ENCODE measurements at regions not wholly inside any gene's neighbourhood (a gene's known extent, or its start where the extent isn't known, plus 50 kb on each side); places are given as distances from the start of the nearest gene placed in this dataset.
A peak's percentile ranks its signal among the peaks of the same experiment; 100 is the strongest.

DNA sequence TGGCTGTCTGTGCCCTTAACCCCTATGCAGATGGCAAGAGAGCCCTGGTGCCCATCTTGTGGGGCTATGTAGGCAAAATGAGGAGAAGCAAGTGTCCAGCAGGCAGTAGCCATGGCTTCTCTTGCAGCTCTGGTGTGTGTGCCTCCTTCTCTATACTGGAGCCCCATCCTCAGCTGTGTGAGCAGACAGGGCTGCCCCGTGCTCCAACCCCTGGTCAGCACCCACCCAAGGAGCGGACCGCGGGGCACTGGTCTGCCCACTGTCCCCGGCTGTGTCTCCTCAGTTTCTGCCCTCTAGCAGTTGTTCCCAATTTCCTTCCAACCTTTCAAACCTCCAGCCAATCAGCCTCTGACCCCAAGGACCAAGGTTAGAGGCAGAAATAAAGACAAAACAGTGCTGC lies 134.9 kb upstream of the GLI2 start:
- ATAC-seq (replicated peaks in 6 of 8), result no peak
- H3K4me1 ChIP-seq (replicated peaks in 1 of 2), result peaks cover 35 to 37% of the 10 kb centered on the region in 2 donors
- in situ Hi-C loops (cut with MboI; ENCODE audit: low pct_unique_long_range_greater_than_20kb in 2 of 9, low sequenced_read_pairs in 9 of 9, unreplicated experiment in 9 of 9), result no loop called here
- 60 to 100% (median 95%) methylated on average over 1 to 5 of the region's 5 CpGs; no CpG with 5 or more reads in 6 of the 10 experiments for WGBS, 10 experiments
- H3K4me3 ChIP-seq, result no peak overlapping the region
- no peak overlapping the region for H3K27ac ChIP-seq

DNA sequence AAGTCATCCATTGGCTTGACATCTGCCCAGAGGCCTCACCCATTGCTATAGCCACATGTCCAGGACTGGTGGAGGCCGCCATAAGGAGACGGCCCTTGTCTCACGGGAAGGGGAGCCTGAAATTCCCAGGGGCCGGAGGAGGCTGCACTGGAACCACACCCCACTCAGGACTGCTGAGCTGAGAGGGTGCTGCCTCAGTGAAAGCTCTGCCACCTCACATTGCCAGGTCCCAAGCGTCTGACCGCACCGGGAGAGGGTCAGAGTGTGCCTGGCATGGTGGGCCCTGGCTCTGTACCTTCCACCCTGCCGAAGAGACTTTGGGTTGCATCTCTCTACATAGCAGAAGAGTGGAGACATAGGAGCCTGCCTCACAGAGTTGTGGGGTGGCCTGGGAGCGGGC lies 134.1 kb upstream of the GLI2 start:
- ATAC-seq (replicated peaks in 6 of 8), result no peak
- Histone ChIP-seq H3K4me3 (no peak overlapping the region), H3K27ac (no peak overlapping the region), H3K4me1 (replicated peaks in 1 of 2) (peaks cover 37 to 38% of the 10 kb centered on the region in 2 donors)
- in situ Hi-C loops (cut with MboI; ENCODE audit: low pct_unique_long_range_greater_than_20kb in 2 of 9, low sequenced_read_pairs in 9 of 9, unreplicated experiment in 9 of 9), result no loop called here
- 60 to 83% (median 60%) methylated on average over 1 to 6 of the region's 9 CpGs; no CpG with 5 or more reads in 7 of the 10 experiments for WGBS, 10 experiments

DNA sequence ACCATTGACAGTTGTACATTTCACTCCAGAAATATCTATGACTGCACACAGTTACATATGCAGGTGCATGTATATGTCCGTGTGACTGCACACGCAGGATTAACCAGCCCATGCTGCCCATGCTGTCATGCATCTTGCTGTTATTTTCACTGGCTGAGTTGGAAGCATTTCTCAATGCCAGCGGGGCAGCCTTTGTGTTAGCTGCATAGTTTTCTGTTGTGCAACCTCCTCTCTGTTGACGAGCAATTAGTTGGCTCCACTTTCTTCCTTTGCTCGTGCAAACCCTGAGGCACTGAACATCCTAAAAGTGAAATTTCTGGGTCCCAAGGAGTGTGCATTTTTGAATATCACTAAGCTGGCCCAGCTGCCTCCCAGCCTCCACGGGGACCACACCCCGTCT lies 133.4 kb upstream of the GLI2 start:
- in situ Hi-C loops (cut with MboI; ENCODE audit: low pct_unique_long_range_greater_than_20kb in 2 of 9, low sequenced_read_pairs in 9 of 9, unreplicated experiment in 9 of 9), result no loop called here
- WGBS, 10 experiments, result 6 to 95% (median 78%) methylated on average over 1 to 7 of the region's 7 CpGs; no CpG with 5 or more reads in 1 of the 10 experiments
- no peak overlapping the region for H3K27ac ChIP-seq
- H3K4me1 ChIP-seq (replicated peaks in 1 of 2), result peaks cover 30 to 32% of the 10 kb centered on the region in 2 donors
- H3K4me3 ChIP-seq, result no peak overlapping the region
- ATAC-seq (replicated peaks in 6 of 8), result no peak

DNA sequence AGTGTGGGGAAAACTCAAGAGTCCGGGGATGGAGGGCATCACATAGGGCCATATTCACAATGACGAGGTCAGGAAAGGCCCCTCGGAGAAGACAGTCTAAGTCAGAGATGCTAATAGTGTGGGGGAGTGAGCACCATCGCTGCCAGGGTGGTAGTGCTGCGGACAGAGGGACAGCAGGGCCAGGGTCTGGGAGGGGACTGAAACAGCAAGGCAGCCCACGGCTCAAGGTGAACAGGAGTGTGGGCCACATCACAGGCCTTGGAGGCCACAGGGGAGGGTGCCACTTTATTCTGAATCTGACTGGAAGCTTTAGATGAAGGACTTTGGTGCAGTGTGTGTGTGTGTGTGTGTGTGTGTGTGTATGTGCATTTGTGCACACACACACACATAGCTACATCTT lies 130.9 kb upstream of the GLI2 start:
- Histone ChIP-seq H3K27ac (no peak overlapping the region), H3K4me3 (no peak overlapping the region), H3K4me1 (replicated peaks in 1 of 2) (peaks cover 15% of the 10 kb centered on the region in 2 donors)
- WGBS, 10 experiments, result 60 to 100% (median 89%) methylated on average over 1 to 5 of the region's 6 CpGs; no CpG with 5 or more reads in 4 of the 10 experiments
- no peak for ATAC-seq (replicated peaks in 6 of 8)
- in situ Hi-C loops (cut with MboI; ENCODE audit: low pct_unique_long_range_greater_than_20kb in 2 of 9, low sequenced_read_pairs in 9 of 9, unreplicated experiment in 9 of 9), result no loop called here

DNA sequence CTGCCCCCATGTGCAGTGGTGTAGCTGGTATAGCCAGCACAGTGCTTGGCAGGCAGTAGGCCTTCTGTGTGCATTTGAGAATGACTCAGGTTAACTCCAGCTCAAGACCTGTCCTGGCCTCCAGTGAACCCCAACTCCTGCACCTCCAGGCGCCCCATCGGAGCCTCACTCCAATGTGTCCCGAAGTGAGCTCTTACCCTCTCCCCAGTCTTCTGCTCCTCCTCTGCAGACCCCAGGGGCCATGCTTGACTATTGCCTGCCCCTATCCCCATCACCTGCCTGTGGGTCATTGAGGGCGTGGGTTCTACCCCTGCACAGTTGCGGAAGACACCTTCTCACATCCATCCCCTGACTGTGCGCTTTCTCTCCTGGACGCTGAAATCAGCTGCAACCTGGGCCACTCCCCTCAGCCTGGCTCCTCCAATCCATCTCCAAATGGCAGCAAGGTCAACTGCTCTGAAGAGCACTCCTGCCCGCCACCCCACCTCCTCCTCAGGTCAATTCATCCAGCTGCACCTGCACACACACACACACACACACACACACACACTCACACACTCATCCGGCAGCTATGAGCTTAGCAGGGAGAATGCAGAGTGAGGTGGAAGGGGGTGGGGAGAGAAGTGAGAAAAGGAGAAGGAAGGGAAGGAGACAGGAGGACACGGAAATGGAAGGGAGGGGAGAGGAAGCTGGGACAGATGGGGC lies 130.3 kb upstream of the GLI2 start:
- in situ Hi-C loops (cut with MboI; ENCODE audit: low pct_unique_long_range_greater_than_20kb in 2 of 9, low sequenced_read_pairs in 9 of 9, unreplicated experiment in 9 of 9), result no loop called here
- H3K27ac ChIP-seq, result peak overlapping the region in 1 of 2 donors; percentile 24
- WGBS, 10 experiments, result 13 to 100% (median 62%) methylated on average over 1 to 5 of the region's 10 CpGs; no CpG with 5 or more reads in 3 of the 10 experiments
- no peak overlapping the region for H3K4me3 ChIP-seq
- peak in 5 of 8 experiments; percentile 78 to 95 (median 87) for ATAC-seq (replicated peaks in 6 of 8)
- H3K4me1 ChIP-seq (replicated peaks in 1 of 2), result peaks cover 14 to 21% of the 10 kb centered on the region in 2 donors

DNA sequence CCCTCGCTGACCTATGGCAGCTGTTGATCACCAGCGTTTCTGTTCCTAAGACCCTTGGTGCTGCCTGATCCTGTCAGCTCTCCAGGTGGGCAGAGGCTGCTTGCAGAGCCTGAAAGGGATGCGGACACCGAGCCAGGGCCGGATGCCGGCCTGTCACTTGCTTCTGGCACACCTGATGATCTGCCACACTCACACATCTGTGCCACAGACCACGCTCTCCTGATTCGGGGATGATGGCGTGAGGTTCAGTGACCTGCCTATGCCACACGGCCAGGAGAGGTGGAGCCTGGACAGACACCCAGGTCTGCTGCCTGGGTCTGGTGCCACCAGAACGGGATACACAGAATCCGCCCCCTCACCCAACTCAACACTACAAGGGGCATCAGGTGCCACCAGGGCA lies 129.4 kb upstream of the GLI2 start:
- in situ Hi-C loops (cut with MboI; ENCODE audit: low pct_unique_long_range_greater_than_20kb in 2 of 9, low sequenced_read_pairs in 9 of 9, unreplicated experiment in 9 of 9), result no loop called here
- peak overlapping the region in 1 of 2 donors; percentile 24 for H3K27ac ChIP-seq
- WGBS, 10 experiments, result 60 to 83% (median 71%) methylated on average over 1 to 4 of the region's 12 CpGs; no CpG with 5 or more reads in 7 of the 10 experiments
- peaks cover 14 to 21% of the 10 kb centered on the region in 2 donors for H3K4me1 ChIP-seq (replicated peaks in 1 of 2)
- H3K4me3 ChIP-seq, result no peak overlapping the region
- no peak for ATAC-seq (replicated peaks in 6 of 8)

DNA sequence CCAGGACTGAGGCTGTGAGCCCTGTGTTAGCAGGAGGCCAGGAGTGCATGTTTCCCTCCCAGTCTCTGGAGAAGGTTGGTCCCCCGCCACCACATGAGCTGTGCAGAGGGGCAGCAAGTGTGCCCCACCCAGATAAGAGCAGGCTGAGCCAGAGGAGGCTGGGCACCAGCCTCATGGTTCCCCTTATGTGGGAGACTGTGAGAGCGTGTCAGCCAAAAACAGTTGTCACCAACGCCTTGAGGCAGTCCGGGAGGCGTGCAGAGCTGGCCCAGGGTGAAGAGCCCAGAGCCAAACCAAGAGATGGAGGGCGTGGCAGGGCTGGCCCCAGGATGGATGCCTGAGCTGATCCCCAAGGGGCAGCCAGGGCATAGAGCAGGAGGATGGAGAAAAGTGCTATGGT lies 128.7 kb upstream of the GLI2 start:
- H3K4me3 ChIP-seq, result no peak overlapping the region
- no peak overlapping the region for H3K27ac ChIP-seq
- ATAC-seq (replicated peaks in 6 of 8), result peak in 1 of 8 experiments; percentile 25
- in situ Hi-C loops (cut with MboI; ENCODE audit: low pct_unique_long_range_greater_than_20kb in 2 of 9, low sequenced_read_pairs in 9 of 9, unreplicated experiment in 9 of 9), result no loop called here
- H3K4me1 ChIP-seq (replicated peaks in 1 of 2), result peaks cover 14 to 21% of the 10 kb centered on the region in 2 donors
- WGBS, 10 experiments, result 60 to 88% (median 80%) methylated on average over 1 to 3 of the region's 6 CpGs; no CpG with 5 or more reads in 7 of the 10 experiments

DNA sequence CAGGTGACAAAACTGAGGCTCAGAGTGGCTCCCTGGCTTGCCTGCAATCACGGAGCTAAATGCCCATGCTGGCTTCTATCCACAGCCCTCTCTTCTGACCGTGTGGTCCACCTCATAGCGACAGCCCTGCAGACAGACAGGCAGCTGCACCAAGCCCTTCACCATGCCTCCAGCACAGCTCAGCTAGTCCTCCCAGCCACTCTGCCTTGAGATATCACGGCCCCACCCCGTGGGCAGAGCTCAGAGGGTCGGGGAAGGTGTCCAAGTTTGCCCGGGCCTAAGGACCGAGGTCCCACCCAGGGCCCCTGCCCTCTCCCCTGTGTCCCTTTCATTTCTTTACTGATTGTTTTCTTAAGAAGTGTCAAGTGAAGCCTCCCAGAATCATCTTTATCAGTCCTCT lies 128.2 kb upstream of the GLI2 start:
- WGBS, 10 experiments, result 0 to 80% (median 40%) methylated on average over 1 to 8 of the region's 8 CpGs; no CpG with 5 or more reads in 3 of the 10 experiments
- in situ Hi-C loops (cut with MboI; ENCODE audit: low pct_unique_long_range_greater_than_20kb in 2 of 9, low sequenced_read_pairs in 9 of 9, unreplicated experiment in 9 of 9), result no loop called here
- Histone ChIP-seq H3K27ac (no peak overlapping the region), H3K4me1 (replicated peaks in 1 of 2) (peaks cover 14 to 21% of the 10 kb centered on the region in 2 donors), H3K4me3 (no peak overlapping the region)
- ATAC-seq (replicated peaks in 6 of 8), result no peak

DNA sequence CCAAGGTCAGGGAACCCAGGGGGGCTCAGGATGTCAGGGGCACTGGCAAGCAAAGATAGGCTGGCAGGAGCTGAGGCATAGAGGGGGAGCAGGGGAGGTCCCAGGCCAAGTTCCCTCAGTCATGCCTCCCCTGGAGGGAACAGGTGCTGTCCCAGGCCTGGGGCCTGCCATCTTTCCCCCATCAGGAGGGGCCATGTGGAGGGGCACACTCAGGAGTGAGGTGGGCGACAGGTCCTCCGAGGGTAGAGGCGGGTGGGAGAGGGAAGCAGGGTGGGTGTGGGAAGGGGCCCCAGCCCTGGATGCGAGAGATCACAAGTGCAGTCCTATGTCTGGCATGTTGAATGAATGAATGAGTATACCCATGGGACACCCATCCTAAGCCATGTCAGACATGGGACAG lies 127.7 kb upstream of the GLI2 start:
- WGBS, 10 experiments, result no CpG with 5 or more reads among the region's 4 CpGs
- no peak overlapping the region for H3K4me3 ChIP-seq
- H3K4me1 ChIP-seq (replicated peaks in 1 of 2), result peaks cover 14 to 21% of the 10 kb centered on the region in 2 donors
- in situ Hi-C loops (cut with MboI; ENCODE audit: low pct_unique_long_range_greater_than_20kb in 2 of 9, low sequenced_read_pairs in 9 of 9, unreplicated experiment in 9 of 9), result no loop called here
- ATAC-seq (replicated peaks in 6 of 8), result no peak
- H3K27ac ChIP-seq, result no peak overlapping the region

DNA sequence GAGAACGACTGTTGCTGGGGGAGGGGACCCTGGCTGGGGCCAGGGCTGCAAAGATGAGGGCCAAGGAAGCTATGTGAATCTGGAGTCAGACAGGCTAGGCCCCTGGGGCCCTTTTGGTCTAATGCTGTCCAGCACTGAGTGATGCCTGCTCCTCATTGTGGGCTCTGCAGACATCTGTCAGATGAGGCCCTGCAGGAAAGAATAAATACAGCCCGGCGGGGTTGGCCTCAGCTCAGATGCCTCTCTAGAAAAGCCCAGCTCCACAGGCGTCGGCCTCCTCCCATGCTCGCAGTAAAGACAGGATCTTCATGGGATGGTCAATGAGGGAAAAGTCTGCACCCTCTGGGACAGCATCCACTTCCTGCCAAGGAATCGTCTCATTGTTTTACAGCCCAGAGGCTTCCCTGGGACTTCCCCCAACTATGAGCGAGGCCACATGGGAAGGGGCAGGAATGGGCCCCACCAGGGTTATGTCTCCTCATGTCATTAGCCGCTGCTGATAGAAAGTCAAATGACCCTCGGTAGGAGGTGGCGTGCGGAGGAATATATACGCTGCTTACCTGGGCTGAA lies 125.8 kb upstream of the GLI2 start:
- in situ Hi-C loops (cut with MboI; ENCODE audit: low pct_unique_long_range_greater_than_20kb in 2 of 9, low sequenced_read_pairs in 9 of 9, unreplicated experiment in 9 of 9), result no loop called here
- Histone ChIP-seq H3K4me3 (no peak overlapping the region), H3K4me1 (replicated peaks in 1 of 2) (peaks cover 24 to 32% of the 10 kb centered on the region in 2 donors), H3K27ac (no peak overlapping the region)
- ATAC-seq (replicated peaks in 6 of 8), result no peak
- 51 to 93% (median 77%) methylated on average over 1 to 11 of the region's 13 CpGs; no CpG with 5 or more reads in 5 of the 10 experiments for WGBS, 10 experiments

DNA sequence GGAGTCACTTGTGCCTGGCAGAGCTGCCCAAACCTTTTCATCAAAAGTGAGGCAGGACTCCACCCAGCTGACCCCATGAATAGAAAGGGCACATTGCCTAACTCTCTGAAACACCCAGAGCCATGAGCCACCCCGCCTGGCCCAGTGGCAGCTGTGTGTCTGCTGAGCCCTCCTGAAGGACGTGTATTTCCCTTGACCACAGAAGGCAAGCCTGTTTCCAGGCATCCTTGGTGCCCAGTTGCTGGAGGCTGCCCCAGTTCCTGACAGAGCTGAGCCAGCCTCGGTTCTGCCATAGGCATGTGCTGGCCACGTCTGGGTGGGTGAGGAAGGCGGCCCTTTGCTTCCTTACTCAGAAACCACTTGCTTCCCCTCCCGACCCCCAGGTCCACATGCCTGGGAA lies 124.7 kb upstream of the GLI2 start:
- ATAC-seq (replicated peaks in 6 of 8), result no peak
- H3K27ac ChIP-seq, result no peak overlapping the region
- peaks cover 15 to 22% of the 10 kb centered on the region in 2 donors for H3K4me1 ChIP-seq (replicated peaks in 1 of 2)
- in situ Hi-C loops (cut with MboI; ENCODE audit: low pct_unique_long_range_greater_than_20kb in 2 of 9, low sequenced_read_pairs in 9 of 9, unreplicated experiment in 9 of 9), result no loop called here
- 33 to 100% (median 94%) methylated on average over 2 to 4 of the region's 6 CpGs; no CpG with 5 or more reads in 5 of the 10 experiments for WGBS, 10 experiments
- no peak overlapping the region for H3K4me3 ChIP-seq

DNA sequence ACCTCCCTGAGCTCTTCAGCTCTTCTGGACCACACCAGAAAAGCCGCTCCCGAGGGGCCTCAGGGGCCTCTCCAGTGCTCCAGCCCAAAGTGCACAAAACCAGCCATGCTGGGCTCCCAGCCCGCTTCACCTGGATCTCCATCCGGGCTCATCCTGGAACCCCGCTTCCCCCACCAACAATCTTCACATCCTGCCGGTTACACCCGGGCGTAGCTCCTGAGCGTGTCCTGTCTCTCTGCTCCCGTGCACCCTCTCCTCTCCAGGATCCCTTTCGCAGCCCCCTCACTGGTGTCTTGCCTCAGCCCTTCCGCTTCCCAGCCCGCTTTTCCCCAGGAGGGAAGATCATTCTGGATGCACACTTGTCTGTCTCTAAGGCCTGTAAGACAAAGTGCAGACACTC lies 123.7 kb upstream of the GLI2 start:
- in situ Hi-C loops (cut with MboI; ENCODE audit: low pct_unique_long_range_greater_than_20kb in 2 of 9, low sequenced_read_pairs in 9 of 9, unreplicated experiment in 9 of 9), result no loop called here
- no peak overlapping the region for H3K4me3 ChIP-seq
- ATAC-seq (replicated peaks in 6 of 8), result no peak
- 80 to 89% (median 84%) methylated on average over 2 to 8 of the region's 13 CpGs; no CpG with 5 or more reads in 6 of the 10 experiments for WGBS, 10 experiments
- peaks cover 11 to 19% of the 10 kb centered on the region in 2 donors for H3K4me1 ChIP-seq (replicated peaks in 1 of 2)
- H3K27ac ChIP-seq, result no peak overlapping the region

DNA sequence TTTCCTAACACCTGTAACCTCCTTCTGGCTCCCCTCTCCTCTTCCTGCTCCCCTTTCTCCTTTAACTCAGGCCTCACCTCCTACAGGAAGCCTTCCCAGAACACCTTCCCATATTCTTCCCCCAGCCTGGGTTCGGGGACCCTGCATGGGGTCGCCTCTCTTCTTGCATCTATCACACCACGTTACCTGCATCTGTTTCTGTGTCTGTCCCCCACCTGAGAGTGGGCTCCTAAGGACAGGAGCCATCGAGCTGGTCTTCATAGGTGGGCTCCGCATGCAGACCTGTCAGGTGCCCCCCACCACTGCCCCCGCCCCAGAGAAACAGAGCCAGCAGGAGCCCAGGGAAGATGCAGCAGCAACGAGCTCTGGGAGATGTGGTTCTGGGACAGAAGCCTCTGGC lies 123.2 kb upstream of the GLI2 start:
- ATAC-seq (replicated peaks in 6 of 8), result no peak
- H3K27ac ChIP-seq, result no peak overlapping the region
- H3K4me1 ChIP-seq (replicated peaks in 1 of 2), result peaks cover 11 to 19% of the 10 kb centered on the region in 2 donors
- H3K4me3 ChIP-seq, result no peak overlapping the region
- in situ Hi-C loops (cut with MboI; ENCODE audit: low pct_unique_long_range_greater_than_20kb in 2 of 9, low sequenced_read_pairs in 9 of 9, unreplicated experiment in 9 of 9), result no loop called here
- 40 to 100% (median 81%) methylated on average over 1 to 5 of the region's 7 CpGs; no CpG with 5 or more reads in 3 of the 10 experiments for WGBS, 10 experiments

Measured in motor neuron (in vitro differentiated cells).